ENCODE measurements at regions not wholly inside any gene's neighbourhood (a gene's known extent, or its start where the extent isn't known, plus 50 kb on each side); places are given as distances from the start of the nearest gene placed in this dataset.

GRCh38 chr11:116421529-116422185 is 351.1 kb downstream of the BUD13 start:
- CTCF ChIA-PET = no interaction called here
- Histone ChIP-seq H3K4me1 (no peaks in the 10 kb centered on the region), H3K27ac (no peak overlapping the region), H3K4me3 (no peak overlapping the region), H3K4me2 (no peak overlapping the region), H3K9me3 (no peaks in the 10 kb centered on the region)
- ATAC-seq (no peak), DNase-seq (ENCODE audit: low read depth in 1 of 2, low spot score in 1 of 2) (no peak), FAIRE-seq (no peak)
- 19% methylated on average over 14 of the region's 16 CpGs for WGBS (ENCODE audit: missing lambda C conversion rate)
- POLR2A ChIA-PET = no interaction called here
- TF ChIP-seq CEBPB (IDR thresholded peaks at IDR 0.05) (no peak), REST (IDR thresholded peaks at IDR 0.05) (no peak), HOXB13 (CRISPR knock-in tag; IDR thresholded peaks at IDR 0.05; ENCODE audit: low read depth) (no peak), HOXB5 (CRISPR knock-in tag; IDR thresholded peaks at IDR 0.05) (no peak), MAZ (IDR thresholded peaks at IDR 0.05; ENCODE audit: borderline replicate concordance, low read depth, low read length) (no peak), JUNB (IDR thresholded peaks at IDR 0.05) (no peak), ZNF302 (CRISPR knock-in tag; IDR thresholded peaks at IDR 0.05) (no peak), MAX (IDR thresholded peaks at IDR 0.05) (no peak), E2F6 (IDR thresholded peaks at IDR 0.05; ENCODE audit: borderline replicate concordance, low read depth) (no peak), POLR2AphosphoS2 (conservative IDR thresholded peaks at IDR 0.05; ENCODE audit: low read length) (no peak), BHLHE40 (IDR thresholded peaks at IDR 0.05; ENCODE audit: low read depth, low read length) (no peak), NR3C1 (IDR thresholded peaks at IDR 0.05) (no peak)

GRCh38 chr11:116420770-116421528 is 351.8 kb downstream of the BUD13 start:
- no peaks in the 10 kb centered on the region for H3K4me1 ChIP-seq
- H3K9me3 ChIP-seq = no peaks in the 10 kb centered on the region
- H3K4me2 ChIP-seq = no peak overlapping the region
- ATAC-seq (no peak), FAIRE-seq (no peak), DNase-seq (ENCODE audit: low read depth in 1 of 2, low spot score in 1 of 2) (peak in 1 of 2 experiments; percentile 16)
- H3K4me3 ChIP-seq = no peak overlapping the region
- 14% methylated on average over 9 of the region's 9 CpGs for WGBS (ENCODE audit: missing lambda C conversion rate)
- ChIA-PET CTCF (no interaction called here), POLR2A (no interaction called here)
- no peak overlapping the region for H3K27ac ChIP-seq
- TF ChIP-seq RNF2 (IDR thresholded peaks at IDR 0.05; ENCODE audit: borderline replicate concordance, low read depth) (no peak), USF2 (IDR thresholded peaks at IDR 0.05) (no peak), FOSL2 (IDR thresholded peaks at IDR 0.05) (no peak), FOSL2 (CRISPR knock-in tag; IDR thresholded peaks at IDR 0.05) (no peak), REST (IDR thresholded peaks at IDR 0.05) (no peak), FOXS1 (CRISPR knock-in tag; IDR thresholded peaks at IDR 0.05) (no peak), SREBF2 (IDR thresholded peaks at IDR 0.05) (no peak), NR3C1 (IDR thresholded peaks at IDR 0.05) (no peak), MYC (IDR thresholded peaks at IDR 0.05; ENCODE audit: borderline replicate concordance, low read length) (no peak), GATA3 (IDR thresholded peaks at IDR 0.05; ENCODE audit: borderline replicate concordance) (no peak), ELK1 (IDR thresholded peaks at IDR 0.05; ENCODE audit: low read depth, low read length) (no peak), ZC3H11A (IDR thresholded peaks at IDR 0.05) (no peak), FOSB (CRISPR knock-in tag; IDR thresholded peaks at IDR 0.05) (no peak), RARB (CRISPR knock-in tag; IDR thresholded peaks at IDR 0.05) (no peak), EP300 (IDR thresholded peaks at IDR 0.05) (no peak), PBX3 (IDR thresholded peaks at IDR 0.05) (no peak)
